ENCODE measurements at regions not wholly inside any gene's neighbourhood (a gene's known extent, or its start where the extent isn't known, plus 50 kb on each side); places are given as distances from the start of the nearest gene placed in this dataset.

DNA sequence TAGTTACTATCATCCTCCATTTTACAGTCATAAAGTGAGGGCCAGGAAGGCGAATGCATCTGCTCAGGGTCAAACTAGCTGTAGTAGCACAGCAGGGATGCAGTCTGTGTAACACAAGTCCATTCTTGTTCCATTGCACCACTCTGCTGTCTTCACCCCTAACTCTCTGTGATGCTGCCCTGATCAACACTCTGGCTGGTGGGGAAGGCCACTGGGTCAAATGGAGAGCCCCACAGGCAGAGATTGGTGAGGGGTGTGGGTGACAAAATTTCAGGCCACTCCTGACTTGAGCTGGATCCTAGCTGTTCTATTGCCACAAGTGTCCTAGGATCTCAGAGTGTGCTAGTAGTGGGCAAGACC is 136.5 kb downstream of the PJA1 start:
- TF ChIP-seq, protein P1, sequence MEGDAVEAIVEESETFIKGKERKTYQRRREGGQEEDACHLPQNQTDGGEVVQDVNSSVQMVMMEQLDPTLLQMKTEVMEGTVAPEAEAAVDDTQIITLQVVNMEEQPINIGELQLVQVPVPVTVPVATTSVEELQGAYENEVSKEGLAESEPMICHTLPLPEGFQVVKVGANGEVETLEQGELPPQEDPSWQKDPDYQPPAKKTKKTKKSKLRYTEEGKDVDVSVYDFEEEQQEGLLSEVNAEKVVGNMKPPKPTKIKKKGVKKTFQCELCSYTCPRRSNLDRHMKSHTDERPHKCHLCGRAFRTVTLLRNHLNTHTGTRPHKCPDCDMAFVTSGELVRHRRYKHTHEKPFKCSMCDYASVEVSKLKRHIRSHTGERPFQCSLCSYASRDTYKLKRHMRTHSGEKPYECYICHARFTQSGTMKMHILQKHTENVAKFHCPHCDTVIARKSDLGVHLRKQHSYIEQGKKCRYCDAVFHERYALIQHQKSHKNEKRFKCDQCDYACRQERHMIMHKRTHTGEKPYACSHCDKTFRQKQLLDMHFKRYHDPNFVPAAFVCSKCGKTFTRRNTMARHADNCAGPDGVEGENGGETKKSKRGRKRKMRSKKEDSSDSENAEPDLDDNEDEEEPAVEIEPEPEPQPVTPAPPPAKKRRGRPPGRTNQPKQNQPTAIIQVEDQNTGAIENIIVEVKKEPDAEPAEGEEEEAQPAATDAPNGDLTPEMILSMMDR (conservative IDR thresholded peaks at IDR 0.05 in 1 of 2, IDR thresholded peaks at IDR 0.05 in 1 of 2; ENCODE audit: low read depth in 1 of 2, low read length in 2 of 2): no peak
- no peak for TF ChIP-seq EZH2 (IDR thresholded peaks at IDR 0.05; ENCODE audit: low read length, missing control alignments)
